ENCODE measurements at regions not wholly inside any gene's neighbourhood (a gene's known extent, or its start where the extent isn't known, plus 50 kb on each side); places are given as distances from the start of the nearest gene placed in this dataset.

DNA sequence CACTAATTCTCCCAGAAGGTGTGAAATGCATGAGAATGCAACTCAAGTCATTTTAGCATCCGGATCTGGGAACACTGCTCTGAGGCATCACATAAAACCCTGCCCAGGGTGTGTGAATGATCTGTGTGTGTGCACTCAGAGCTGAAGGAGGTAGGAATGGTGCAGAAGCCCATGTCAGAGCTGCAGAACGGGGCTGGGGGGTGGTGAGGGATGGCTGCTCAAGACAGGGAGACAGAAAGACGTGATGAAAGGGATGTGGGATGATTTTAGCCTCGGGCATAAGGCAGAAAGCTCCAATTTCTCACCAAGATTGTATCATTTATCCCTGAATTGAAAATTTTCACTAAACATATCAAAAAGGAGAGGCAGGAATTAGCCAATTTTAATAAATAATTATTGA, 369.1 kb downstream of the EIPR1 start:
- no peak overlapping the region for H2AFZ ChIP-seq (replicated peaks)
- no peaks in the 10 kb centered on the region for H3K27me3 ChIP-seq
- no peak overlapping the region for H3K9ac ChIP-seq
- DNase-seq (ENCODE audit: low spot score), result no peak
- no peak for TF ChIP-seq EZH2phosphoT487 (IDR thresholded peaks at IDR 0.05)
- TF ChIP-seq, protein P1, sequence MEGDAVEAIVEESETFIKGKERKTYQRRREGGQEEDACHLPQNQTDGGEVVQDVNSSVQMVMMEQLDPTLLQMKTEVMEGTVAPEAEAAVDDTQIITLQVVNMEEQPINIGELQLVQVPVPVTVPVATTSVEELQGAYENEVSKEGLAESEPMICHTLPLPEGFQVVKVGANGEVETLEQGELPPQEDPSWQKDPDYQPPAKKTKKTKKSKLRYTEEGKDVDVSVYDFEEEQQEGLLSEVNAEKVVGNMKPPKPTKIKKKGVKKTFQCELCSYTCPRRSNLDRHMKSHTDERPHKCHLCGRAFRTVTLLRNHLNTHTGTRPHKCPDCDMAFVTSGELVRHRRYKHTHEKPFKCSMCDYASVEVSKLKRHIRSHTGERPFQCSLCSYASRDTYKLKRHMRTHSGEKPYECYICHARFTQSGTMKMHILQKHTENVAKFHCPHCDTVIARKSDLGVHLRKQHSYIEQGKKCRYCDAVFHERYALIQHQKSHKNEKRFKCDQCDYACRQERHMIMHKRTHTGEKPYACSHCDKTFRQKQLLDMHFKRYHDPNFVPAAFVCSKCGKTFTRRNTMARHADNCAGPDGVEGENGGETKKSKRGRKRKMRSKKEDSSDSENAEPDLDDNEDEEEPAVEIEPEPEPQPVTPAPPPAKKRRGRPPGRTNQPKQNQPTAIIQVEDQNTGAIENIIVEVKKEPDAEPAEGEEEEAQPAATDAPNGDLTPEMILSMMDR (IDR thresholded peaks at IDR 0.05), result no peak
- no peak for TF ChIP-seq EZH2 (IDR thresholded peaks at IDR 0.05)
- no peaks in the 10 kb centered on the region for H3K4me1 ChIP-seq
- H3K4me3 ChIP-seq, result no peak overlapping the region
- Mint-ChIP-seq H3K36me3 (no peaks in the 10 kb centered on the region), H3K9me3 (peaks cover 14% of the 10 kb centered on the region), H3K4me1 (peaks cover 24% of the 10 kb centered on the region), H3K27me3 (ENCODE audit: insufficient read depth, low read depth) (no peaks in the 10 kb centered on the region), H3K4me3 (peak overlapping the region; percentile 42), H3K27ac (peak overlapping the region; percentile 29)
- no peak overlapping the region for H3K27ac ChIP-seq
- no peaks in the 10 kb centered on the region for H3K36me3 ChIP-seq
- no peaks in the 10 kb centered on the region for H4K20me1 ChIP-seq (ENCODE audit: low read depth)
- H3K9me3 ChIP-seq (ENCODE audit: low read depth), result no peaks in the 10 kb centered on the region
- H3F3A ChIP-seq (ENCODE audit: low read depth), result no peaks in the 10 kb centered on the region
- no peak overlapping the region for H3K4me2 ChIP-seq
- H3K79me2 ChIP-seq (ENCODE audit: low read depth), result no peaks in the 10 kb centered on the region

DNA sequence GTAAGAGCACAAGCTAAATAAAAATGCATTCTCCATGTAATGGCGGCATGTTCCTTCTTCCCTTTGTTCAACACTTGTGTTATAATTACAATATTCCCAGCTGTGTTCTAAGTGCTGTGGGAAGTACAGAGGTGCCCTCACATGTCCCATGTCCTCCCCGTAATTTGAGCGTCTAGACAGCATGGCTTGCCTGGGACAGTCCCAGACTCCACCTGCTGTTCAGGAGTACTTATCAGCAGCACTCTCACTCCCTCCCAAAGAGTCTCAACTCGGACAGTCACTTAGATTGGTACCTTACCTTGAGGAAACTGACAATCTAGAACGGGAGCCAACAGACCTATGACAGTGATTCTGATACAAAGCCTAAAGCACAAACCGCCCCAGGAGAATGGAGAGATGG, 370.5 kb downstream of the EIPR1 start:
- Histone ChIP-seq H3K27me3 (no peaks in the 10 kb centered on the region), H3K4me2 (no peak overlapping the region), H3K4me3 (no peak overlapping the region), H2AFZ (replicated peaks) (no peak overlapping the region), H4K20me1 (ENCODE audit: low read depth) (no peaks in the 10 kb centered on the region), H3K79me2 (ENCODE audit: low read depth) (no peaks in the 10 kb centered on the region), H3K9me3 (ENCODE audit: low read depth) (no peaks in the 10 kb centered on the region), H3F3A (ENCODE audit: low read depth) (no peaks in the 10 kb centered on the region), H3K9ac (no peak overlapping the region), H3K4me1 (no peaks in the 10 kb centered on the region), H3K27ac (no peak overlapping the region), H3K36me3 (no peaks in the 10 kb centered on the region)
- Mint-ChIP-seq H3K27me3 (ENCODE audit: insufficient read depth, low read depth) (no peaks in the 10 kb centered on the region), H3K4me3 (no peak overlapping the region), H3K4me1 (peaks cover 27% of the 10 kb centered on the region), H3K9me3 (peaks cover 4% of the 10 kb centered on the region), H3K36me3 (no peaks in the 10 kb centered on the region), H3K27ac (peak overlapping the region; percentile 4)
- TF ChIP-seq, protein P1 (IDR thresholded peaks at IDR 0.05), result no peak
- TF ChIP-seq EZH2 (IDR thresholded peaks at IDR 0.05), result no peak
- TF ChIP-seq EZH2phosphoT487 (IDR thresholded peaks at IDR 0.05), result no peak
- DNase-seq (ENCODE audit: low spot score), result no peak

DNA sequence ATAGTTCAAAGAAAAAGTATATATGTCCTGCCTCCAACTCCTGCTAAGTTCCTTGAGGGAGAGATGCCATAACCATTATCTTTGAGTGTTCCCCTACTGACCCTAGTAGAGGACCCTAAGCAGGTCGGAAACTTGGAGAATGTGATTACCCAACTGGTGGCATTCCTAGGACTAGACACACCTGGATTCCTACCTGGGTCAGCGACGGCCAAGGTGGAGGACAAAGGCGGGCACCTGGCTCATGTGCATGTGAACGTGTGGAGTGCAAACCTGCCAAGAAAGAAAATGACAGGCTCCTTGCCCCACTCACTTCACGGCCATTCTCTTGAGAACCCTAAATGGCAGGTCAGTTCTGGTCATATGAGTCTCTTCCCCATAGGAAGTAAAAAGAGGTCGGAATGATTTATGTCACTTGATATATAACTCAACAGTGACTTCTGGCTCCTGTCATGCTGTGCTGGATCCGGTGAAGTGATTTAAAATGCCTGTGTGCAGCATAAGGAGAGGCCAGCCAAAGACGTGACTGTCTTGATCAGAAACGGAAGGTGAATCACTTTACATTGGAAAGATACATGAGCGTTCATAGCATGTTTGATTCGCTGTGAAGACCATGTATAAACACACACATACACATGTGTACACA, 371.6 kb downstream of the EIPR1 start:
- H3K79me2 ChIP-seq (ENCODE audit: low read depth), result no peaks in the 10 kb centered on the region
- no peaks in the 10 kb centered on the region for H4K20me1 ChIP-seq (ENCODE audit: low read depth)
- H3K4me1 Mint-ChIP-seq, result peaks cover 36% of the 10 kb centered on the region
- TF ChIP-seq, protein P1 (IDR thresholded peaks at IDR 0.05), result no peak
- TF ChIP-seq EZH2 (IDR thresholded peaks at IDR 0.05) (no peak), EZH2phosphoT487 (IDR thresholded peaks at IDR 0.05) (no peak)
- H3K9me3 Mint-ChIP-seq, result peaks cover 4% of the 10 kb centered on the region
- DNase-seq (ENCODE audit: low spot score), result no peak
- no peak overlapping the region for H2AFZ ChIP-seq (replicated peaks)
- H3K36me3 ChIP-seq, result no peaks in the 10 kb centered on the region
- H3K27ac Mint-ChIP-seq, result no peak overlapping the region
- H3F3A ChIP-seq (ENCODE audit: low read depth), result no peaks in the 10 kb centered on the region
- H3K27ac ChIP-seq, result no peak overlapping the region
- H3K4me1 ChIP-seq, result no peaks in the 10 kb centered on the region
- no peak overlapping the region for H3K4me2 ChIP-seq
- no peaks in the 10 kb centered on the region for H3K27me3 ChIP-seq
- H3K4me3 ChIP-seq, result no peak overlapping the region
- no peaks in the 10 kb centered on the region for H3K9me3 ChIP-seq (ENCODE audit: low read depth)
- no peak overlapping the region for H3K9ac ChIP-seq
- H3K4me3 Mint-ChIP-seq, result no peak overlapping the region
- no peaks in the 10 kb centered on the region for H3K36me3 Mint-ChIP-seq
- no peaks in the 10 kb centered on the region for H3K27me3 Mint-ChIP-seq (ENCODE audit: insufficient read depth, low read depth)
